IMR-90 (cell line): ENCODE measurements at regions not wholly inside any gene's neighbourhood (a gene's known extent, or its start where the extent isn't known, plus 50 kb on each side); places are given as distances from the start of the nearest gene placed in this dataset.

Experiments used
- ATAC-seq: fragments of 200-7000 bp; cut with Tn5 transposase; 2 replicates; pipeline ENCODE4 v1.9.1; 2020; ENCODE audit warnings: low read depth, mild to moderate bottlenecking, moderate library complexity
- BruUV-seq: library from RNA; stranded (reverse); fragments of 400-500 nt; replicated peaks from 2 replicates; lab custom pipeline; 2021; lab: Mats Ljungman, UMichigan
- CTCF ChIA-PET: fragments of 300-600 bp; formaldehyde crosslinking; extraction: SDS; loops from one replicate; lab custom pipeline; 2021; ENCODE audit warnings: antibody characterized with exemption; lab: Yijun Ruan, JAX
- POLR2A ChIA-PET: fragments of 300-600 bp; sonication (Branson Sonifier 250); formaldehyde crosslinking; loops from one replicate; lab custom pipeline; 2022; ENCODE audit warnings: antibody characterized with exemption; ENCODE audit not compliant: unreplicated experiment; lab: Charles Lee
- DNase-seq: peaks from one replicate; pipeline ENCODE4 v3.0.0; 2013
- H2AFZ ChIP-seq: replicated peaks from 2 replicates; pipeline ENCODE3; 2013; ENCODE audit warnings: low read length, mild to moderate bottlenecking; ENCODE audit not compliant: poor library complexity
- H2AK5ac ChIP-seq: 2 replicates; pipeline ENCODE4 v1.6.1; 2013; ENCODE audit warnings: low read depth, low read length, inconsistent platforms
- H2AK9ac ChIP-seq: replicated peaks from 2 replicates; pipeline ENCODE3; 2013; ENCODE audit warnings: mild to moderate bottlenecking, low read depth, low read length, moderate library complexity; ENCODE audit not compliant: poor library complexity
- H2BK120ac ChIP-seq: 2 replicates; pipeline ENCODE4 v1.6.1; 2013; ENCODE audit warnings: low read depth, low read length, inconsistent platforms
- H2BK15ac ChIP-seq: 3 replicates; pipeline ENCODE4 v1.6.1; 2013; ENCODE audit warnings: low read depth, low read length, inconsistent platforms
- H2BK20ac ChIP-seq: 2 replicates; pipeline ENCODE4 v1.6.1; 2013; ENCODE audit warnings: low read depth, mild to moderate bottlenecking, inconsistent platforms, low read length, moderate library complexity
- H2BK5ac ChIP-seq: 2 replicates; pipeline ENCODE4 v1.6.1; 2013; ENCODE audit warnings: mild to moderate bottlenecking, low read depth, low read length, inconsistent platforms; ENCODE audit not compliant: poor library complexity, severe bottlenecking
- H3K14ac ChIP-seq: replicated peaks from 2 replicates; pipeline ENCODE4 v1.6.1; 2013; ENCODE audit warnings: low read depth, low read length, inconsistent platforms
- H3K18ac ChIP-seq: 2 replicates; pipeline ENCODE4 v1.6.1; 2013; ENCODE audit warnings: low read depth, low read length, control low read depth
- H3K23ac ChIP-seq: 2 replicates; pipeline ENCODE4 v1.6.1; 2013; ENCODE audit warnings: low read depth, low read length, inconsistent platforms
- H3K27ac ChIP-seq: 2 replicates; pipeline ENCODE4 v1.5.1; 2013; ENCODE audit warnings: mild to moderate bottlenecking, control low read depth, low read length; ENCODE audit not compliant: insufficient read depth
- H3K27me3 ChIP-seq: 2 replicates; pipeline ENCODE4 v1.6.1; 2013; ENCODE audit warnings: low read length; ENCODE audit not compliant: control insufficient read depth, insufficient read depth
- H3K36me3 ChIP-seq: 2 replicates; pipeline ENCODE4 v1.6.1; 2013; ENCODE audit warnings: low read length, mixed read lengths; ENCODE audit not compliant: control insufficient read depth, insufficient read depth
- H3K4ac ChIP-seq: 2 replicates; pipeline ENCODE4 v1.6.1; 2013; ENCODE audit warnings: low read depth, low read length, inconsistent platforms
- H3K4me1 ChIP-seq: 2 replicates; pipeline ENCODE4 v1.6.1; 2013; ENCODE audit warnings: low read length, mixed read lengths; ENCODE audit not compliant: control insufficient read depth, insufficient read depth
- H3K4me2 ChIP-seq: 2 replicates; pipeline ENCODE4 v1.6.1; 2013; ENCODE audit warnings: low read depth, mild to moderate bottlenecking, control low read depth, low read length, moderate library complexity
- H3K4me3 ChIP-seq: 2 replicates; pipeline ENCODE4 v1.5.1; 2013; ENCODE audit warnings: low read depth, mild to moderate bottlenecking, control low read depth, low read length, moderate library complexity; ENCODE audit not compliant: insufficient read depth
- H3K56ac ChIP-seq: 2 replicates; pipeline ENCODE4 v1.6.1; 2013; ENCODE audit warnings: low read length, inconsistent platforms; ENCODE audit not compliant: insufficient read depth; ENCODE audit errors: extremely low read depth
- H3K79me1 ChIP-seq, 2 experiments: 2 replicates each; pipeline ENCODE4 v1.6.1; 2013; ENCODE audit warnings: low read length in 2 of 2, inconsistent platforms in 1 of 2, low read depth in 1 of 2
- H3K9ac ChIP-seq: 2 replicates; pipeline ENCODE4 v1.6.1; 2013; ENCODE audit warnings: low read depth, low read length, control low read depth
- H3K9me1 ChIP-seq: 2 replicates; pipeline ENCODE4 v1.6.1; 2013; ENCODE audit warnings: low read length, inconsistent platforms; ENCODE audit not compliant: insufficient read depth
- H3K9me3 ChIP-seq: 2 replicates; pipeline ENCODE4 v1.6.1; 2013; ENCODE audit warnings: low read length; ENCODE audit not compliant: control insufficient read depth, insufficient read depth
- H4K20me1 ChIP-seq: 2 replicates; pipeline ENCODE4 v1.6.1; 2013; ENCODE audit warnings: low read length, inconsistent platforms; ENCODE audit not compliant: insufficient read depth
- H4K5ac ChIP-seq: 2 replicates; pipeline ENCODE4 v1.6.1; 2013; ENCODE audit warnings: mild to moderate bottlenecking, low read depth, low read length, control low read depth
- H4K8ac ChIP-seq, 2 experiments: 2 replicates each; pipeline ENCODE4 v1.6.1; 2013; ENCODE audit warnings: low read depth in 2 of 2, low read length in 2 of 2, control low read depth in 1 of 2, inconsistent platforms in 1 of 2
- H4K91ac ChIP-seq: 2 replicates; pipeline ENCODE4 v1.6.1; 2013; ENCODE audit warnings: low read depth, low read length, inconsistent platforms; ENCODE audit not compliant: insufficient read depth
- CEBPB ChIP-seq: IDR thresholded peaks from 2 replicates; pipeline ENCODE4 v1.6.1; 2012; ENCODE audit warnings: low read depth, low read length, improper control_type of control experiment
- CTCF ChIP-seq: conservative IDR thresholded peaks from 2 replicates; pipeline ENCODE4 v1.5.1; 2012; ENCODE audit warnings: mild to moderate bottlenecking, low read depth, low read length, improper control_type of control experiment
- NFE2L2 ChIP-seq: fragments of 150-350 bp; IDR thresholded peaks from 2 replicates; pipeline ENCODE4 v1.6.1; 2016; ENCODE audit warnings: low read depth, mild to moderate bottlenecking, low read length
- RAD21 ChIP-seq: IDR thresholded peaks from 2 replicates; pipeline ENCODE4 v1.6.1; 2012; ENCODE audit warnings: low read length, improper control_type of control experiment
- SMC3 ChIP-seq: fragments of 150-350 bp; IDR thresholded peaks from 2 replicates; pipeline ENCODE4 v1.6.1; 2016; ENCODE audit warnings: low read depth, mild to moderate bottlenecking, antibody characterized with exemption, low read length, moderate library complexity
- WGBS, 2 experiments: methylation state at CpG; one replicate each; pipeline versions ENCODE4 v1.1.5 to v1.1.7; 2013; ENCODE audit warnings: missing lambda C conversion rate in 2 of 2; ENCODE audit not compliant: insufficient read length in 1 of 2; ENCODE audit errors: extremely low coverage in 2 of 2; 5-methylcytosine and 5-hydroxymethylcytosine counted together
- dilution Hi-C: fragments of 300-500 bp; cut with HindIII; formaldehyde crosslinking; loops from one replicate; pipeline ENCODE4 v1.14.3; 2018; ENCODE audit warnings: low sequenced_read_pairs; ENCODE audit not compliant: unreplicated experiment
- in situ Hi-C: fragments of 300-500 bp; cut with MboI; formaldehyde crosslinking; loops from 3 replicates; pipeline ENCODE4 v1.14.3; 2019; ENCODE audit warnings: low sequenced_read_pairs, inconsistent platforms, mixed read lengths
- intact Hi-C: fragments of 100-400 bp; cut with micrococcal nuclease; formaldehyde crosslinking; loops from 2 replicates; pipeline ENCODE4 v1.10.0; 2022
- TF ChIP-seq, protein P1 (sequence below): fragments of 150-350 bp; IDR thresholded peaks from 2 replicates; pipeline ENCODE4 v1.6.1; 2016; ENCODE audit warnings: low read depth, mild to moderate bottlenecking, low read length, moderate library complexity, borderline replicate concordance
- TF ChIP-seq, protein P2 (sequence below): fragments of 150-350 bp; IDR thresholded peaks from 2 replicates; pipeline ENCODE4 v1.6.1; 2017; ENCODE audit warnings: mild to moderate bottlenecking, antibody characterized with exemption, low read length, low read depth

- intact Hi-C loops (no loop called here), in situ Hi-C loops (no loop called here), dilution Hi-C loops (no loop called here)
- no peak overlapping the region for H4K5ac ChIP-seq
- no peak overlapping the region for H2BK20ac ChIP-seq
- H4K20me1 ChIP-seq = no peaks in the 10 kb centered on the region
- H2BK5ac ChIP-seq = no peak overlapping the region
- H4K8ac ChIP-seq = no peak overlapping the region
- H3K9me3 ChIP-seq = no peaks in the 10 kb centered on the region
- ATAC-seq (no peak), DNase-seq (no peak)
- ChIA-PET CTCF (no interaction called here), POLR2A (no interaction called here)
- TF ChIP-seq CTCF (no peak), CEBPB (no peak), NFE2L2 (no peak), SMC3 (no peak), RAD21 (no peak)
- TF ChIP-seq, protein P1, sequence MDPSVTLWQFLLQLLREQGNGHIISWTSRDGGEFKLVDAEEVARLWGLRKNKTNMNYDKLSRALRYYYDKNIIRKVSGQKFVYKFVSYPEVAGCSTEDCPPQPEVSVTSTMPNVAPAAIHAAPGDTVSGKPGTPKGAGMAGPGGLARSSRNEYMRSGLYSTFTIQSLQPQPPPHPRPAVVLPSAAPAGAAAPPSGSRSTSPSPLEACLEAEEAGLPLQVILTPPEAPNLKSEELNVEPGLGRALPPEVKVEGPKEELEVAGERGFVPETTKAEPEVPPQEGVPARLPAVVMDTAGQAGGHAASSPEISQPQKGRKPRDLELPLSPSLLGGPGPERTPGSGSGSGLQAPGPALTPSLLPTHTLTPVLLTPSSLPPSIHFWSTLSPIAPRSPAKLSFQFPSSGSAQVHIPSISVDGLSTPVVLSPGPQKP = no peak
- TF ChIP-seq, protein P2, sequence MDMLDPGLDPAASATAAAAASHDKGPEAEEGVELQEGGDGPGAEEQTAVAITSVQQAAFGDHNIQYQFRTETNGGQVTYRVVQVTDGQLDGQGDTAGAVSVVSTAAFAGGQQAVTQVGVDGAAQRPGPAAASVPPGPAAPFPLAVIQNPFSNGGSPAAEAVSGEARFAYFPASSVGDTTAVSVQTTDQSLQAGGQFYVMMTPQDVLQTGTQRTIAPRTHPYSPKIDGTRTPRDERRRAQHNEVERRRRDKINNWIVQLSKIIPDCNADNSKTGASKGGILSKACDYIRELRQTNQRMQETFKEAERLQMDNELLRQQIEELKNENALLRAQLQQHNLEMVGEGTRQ = no peak
- BruUV-seq = no TSS peak
- no peak overlapping the region for H2AFZ ChIP-seq
- H3K4ac ChIP-seq = no peak overlapping the region
- H2AK5ac ChIP-seq = no peak overlapping the region
- no peaks in the 10 kb centered on the region for H3K4me1 ChIP-seq
- H3K9me1 ChIP-seq = no peaks in the 10 kb centered on the region
- H3K4me3 ChIP-seq = no peak overlapping the region
- H3K56ac ChIP-seq = no peak overlapping the region
- no CpG with 5 or more reads among the region's 8 CpGs for WGBS, 2 experiments
- no peak overlapping the region for H2BK15ac ChIP-seq
- no peak overlapping the region for H4K91ac ChIP-seq
- no peak overlapping the region for H2AK9ac ChIP-seq
- no peaks in the 10 kb centered on the region for H3K36me3 ChIP-seq
- no peaks in the 10 kb centered on the region for H3K79me1 ChIP-seq
- H3K27ac ChIP-seq = no peak overlapping the region
- H3K23ac ChIP-seq = no peak overlapping the region
- no peak overlapping the region for H3K18ac ChIP-seq
- H3K9ac ChIP-seq = no peak overlapping the region
- H2BK120ac ChIP-seq = no peak overlapping the region
- H3K27me3 ChIP-seq = no peaks in the 10 kb centered on the region
- H3K4me2 ChIP-seq = no peak overlapping the region
- H3K14ac ChIP-seq = no peak overlapping the region
Measured at GRCh38 chr10:89929282-89930026, 228.1 kb downstream of the KIF20B start.
